HUDEP-2 (cell line): ENCODE measurements at regions not wholly inside any gene's neighbourhood (a gene's known extent, or its start where the extent isn't known, plus 50 kb on each side); places are given as distances from the start of the nearest gene placed in this dataset.

Experiments
- DNase-seq, 76 experiments: peaks; one replicate each; lab custom pipeline; 2025; ENCODE audit not compliant: unreplicated experiment in 76 of 76; lab: John Stamatoyannopoulos, UW

DNA sequence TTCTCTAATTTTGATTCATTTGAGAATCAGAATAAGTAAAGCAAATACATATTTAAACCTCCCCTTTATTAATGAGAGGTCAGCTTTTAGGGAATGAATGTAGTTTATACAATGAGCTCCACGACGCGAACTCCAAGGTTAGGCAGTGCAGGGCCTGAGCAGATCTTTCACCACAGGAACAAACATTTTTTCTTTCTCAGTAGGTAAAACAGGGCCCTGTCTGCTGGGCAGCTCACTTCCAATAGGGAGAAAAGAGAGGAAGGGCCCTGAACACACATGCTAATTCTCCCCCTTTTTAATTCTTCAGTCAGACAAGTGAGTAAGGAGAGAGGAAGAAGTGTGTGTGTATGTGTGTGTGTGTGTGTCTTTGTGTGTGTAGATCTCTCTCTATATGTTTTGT is 682.4 kb upstream of the TMEFF2 start:
- DNase-seq, result no peak

GRCh38 chr2:192876698-192877097 is 682.0 kb upstream of the TMEFF2 start:
- no peak for DNase-seq

GRCh38 chr2:192854706-192855105 is 660.0 kb upstream of the TMEFF2 start:
- DNase-seq, result no peak

GRCh38 chr2:192854031-192854430 is 659.3 kb upstream of the TMEFF2 start:
- no peak for DNase-seq

DNA sequence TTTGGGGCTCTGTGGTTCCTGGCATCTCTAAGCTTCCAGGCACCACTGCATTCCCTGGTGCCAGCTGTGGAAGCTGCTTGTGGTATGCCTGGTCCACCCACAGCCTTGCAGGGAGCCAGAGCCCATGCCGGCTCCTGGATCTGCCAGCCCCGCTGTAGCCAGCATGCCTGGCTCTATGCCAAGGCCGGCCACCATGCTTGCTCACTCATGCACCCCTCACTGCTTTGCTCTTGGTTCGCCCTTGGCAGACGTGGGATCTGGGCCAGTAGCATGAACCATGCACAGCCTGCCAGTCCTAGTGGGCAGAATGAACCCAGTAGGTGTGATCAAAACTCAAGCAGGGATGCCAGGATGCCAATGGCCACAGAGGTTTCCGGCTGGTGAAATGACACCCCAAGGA is 634.2 kb upstream of the TMEFF2 start:
- no peak for DNase-seq

- DNase-seq, result no peak
Observed at GRCh38 chr2:192828175-192828574, 633.4 kb upstream of the TMEFF2 start.

GRCh38 chr2:192827735-192828134 is 633.0 kb upstream of the TMEFF2 start:
- no peak for DNase-seq

DNA sequence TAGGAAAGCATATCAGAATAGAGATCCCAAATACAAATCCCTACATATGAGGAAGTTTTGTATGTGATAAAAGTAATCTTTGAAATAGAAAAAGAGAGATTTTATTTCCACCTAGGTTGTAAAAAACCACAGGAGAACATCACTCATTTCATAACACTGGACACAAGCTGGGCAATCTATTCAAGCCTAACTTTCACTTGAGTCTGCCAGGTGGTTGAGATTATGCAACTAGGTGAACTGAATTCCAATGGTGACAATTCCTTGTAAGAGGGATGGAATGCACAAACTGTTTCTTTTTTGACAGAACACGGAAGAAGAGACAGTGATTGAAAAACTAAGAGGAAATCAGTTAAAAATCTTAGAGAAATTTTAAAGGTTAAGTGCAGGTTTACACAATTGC is 619.6 kb upstream of the TMEFF2 start:
- DNase-seq, result no peak

DNA sequence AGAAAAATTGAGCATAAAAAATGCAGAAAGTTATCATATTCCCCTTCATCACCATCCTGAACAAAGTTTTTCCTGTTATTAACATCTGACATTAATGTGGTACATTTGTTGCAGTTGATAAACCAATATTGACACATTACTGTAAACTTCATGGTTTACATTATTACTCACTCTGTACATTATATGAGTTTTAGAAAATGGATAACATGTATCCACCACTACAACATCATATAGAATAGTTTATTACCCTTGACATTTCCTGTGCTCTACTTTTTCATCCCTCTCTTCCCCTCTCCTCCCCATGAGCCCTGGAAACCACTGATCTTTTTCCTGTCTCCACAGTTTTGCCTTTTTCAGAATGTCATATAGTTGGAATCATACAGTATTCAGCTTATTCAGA is 618.6 kb upstream of the TMEFF2 start:
- no peak for DNase-seq

GRCh38 chr2:192809173-192809572 is 614.4 kb upstream of the TMEFF2 start:
- DNase-seq, result no peak

DNA sequence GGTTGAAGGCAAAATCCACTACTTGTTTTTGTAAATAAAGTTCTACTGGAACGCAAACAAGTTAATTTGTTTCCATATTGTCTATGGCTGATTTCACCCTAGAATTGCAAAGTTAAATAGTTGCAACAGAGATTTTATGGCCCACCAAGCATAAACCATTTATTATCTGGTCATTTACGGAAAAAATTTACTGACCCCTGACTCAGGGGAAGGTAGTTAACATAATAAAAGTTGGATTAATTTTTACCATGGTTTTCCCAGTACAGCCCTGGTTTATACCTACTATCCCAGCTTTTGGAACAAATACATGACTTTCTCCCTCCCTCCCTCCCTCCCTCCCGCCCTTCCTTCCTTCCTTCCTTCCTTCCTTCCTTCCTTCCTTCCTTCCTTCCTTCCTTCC is 588.9 kb upstream of the TMEFF2 start:
- no peak for DNase-seq

DNA sequence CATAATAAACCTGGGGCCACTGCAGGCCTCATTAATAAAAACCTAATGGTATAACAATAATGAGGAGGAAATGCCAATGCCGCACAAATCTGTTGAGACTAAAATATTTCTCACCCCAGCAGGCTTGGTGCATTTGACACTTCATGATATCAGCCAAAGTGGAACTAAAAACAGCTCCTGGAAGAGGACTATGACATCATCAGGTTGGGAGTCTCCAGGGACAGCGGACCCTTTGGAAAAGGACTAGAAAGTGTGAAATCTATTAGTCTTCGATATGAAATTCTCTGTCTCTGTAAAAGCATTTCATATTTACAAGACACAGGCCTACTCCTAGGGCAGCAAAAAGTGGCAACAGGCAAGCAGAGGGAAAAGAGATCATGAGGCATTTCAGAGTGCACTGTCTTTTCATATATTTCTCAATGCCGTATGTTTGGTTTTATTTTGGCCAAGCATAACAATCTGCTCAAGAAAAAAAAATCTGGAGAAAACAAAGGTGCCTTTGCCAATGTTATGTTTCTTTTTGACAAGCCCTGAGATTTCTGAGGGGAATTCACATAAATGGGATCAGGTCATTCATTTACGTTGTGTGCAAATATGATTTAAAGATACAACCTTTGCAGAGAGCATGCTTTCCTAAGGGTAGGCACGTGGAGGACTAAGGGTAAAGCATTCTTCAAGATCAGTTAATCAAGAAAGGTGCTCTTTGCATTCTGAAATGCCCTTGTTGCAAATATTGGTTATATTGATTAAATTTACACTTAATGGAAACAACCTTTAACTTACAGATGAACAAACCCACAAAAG is 580.9 kb upstream of the TMEFF2 start:
- no peak for DNase-seq

DNA sequence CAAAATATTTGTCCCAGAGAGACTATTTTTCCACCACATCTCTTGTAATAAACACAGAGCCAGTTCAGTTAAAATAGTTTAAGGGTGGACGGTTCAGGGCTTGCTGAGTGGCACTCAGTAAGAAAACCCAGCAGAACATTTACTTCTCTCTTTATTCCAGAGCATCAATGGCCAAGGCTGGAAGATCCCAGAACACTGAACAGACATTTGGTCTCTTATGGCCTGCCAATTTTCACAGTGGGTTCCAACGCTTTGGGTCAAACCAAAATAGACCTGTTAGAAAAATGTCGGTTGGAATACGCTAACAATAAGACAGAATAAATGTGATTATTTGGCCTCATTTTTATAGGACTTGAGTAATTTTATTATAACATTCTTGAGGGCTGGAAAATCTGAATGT is 580.3 kb upstream of the TMEFF2 start:
- DNase-seq, result no peak

DNA sequence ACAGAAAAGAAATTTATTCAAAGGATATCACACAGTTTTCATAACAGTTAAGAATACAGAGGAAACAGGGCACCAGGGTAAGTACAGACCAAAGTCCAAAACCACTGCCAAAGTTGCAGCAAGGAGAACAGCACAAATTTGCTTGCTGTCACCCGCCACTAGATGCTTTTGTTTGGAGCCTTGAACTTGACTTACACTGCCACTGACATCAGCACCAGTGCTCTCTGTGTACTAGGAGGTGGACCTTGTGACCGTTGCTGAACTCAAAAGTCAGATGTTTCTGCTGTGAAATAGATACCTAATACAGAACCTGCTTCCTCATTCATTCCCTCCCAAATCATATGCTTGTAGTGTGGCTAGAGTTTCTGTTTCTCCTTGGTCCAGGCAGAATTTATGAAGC is 578.3 kb upstream of the TMEFF2 start:
- DNase-seq, result no peak

DNA sequence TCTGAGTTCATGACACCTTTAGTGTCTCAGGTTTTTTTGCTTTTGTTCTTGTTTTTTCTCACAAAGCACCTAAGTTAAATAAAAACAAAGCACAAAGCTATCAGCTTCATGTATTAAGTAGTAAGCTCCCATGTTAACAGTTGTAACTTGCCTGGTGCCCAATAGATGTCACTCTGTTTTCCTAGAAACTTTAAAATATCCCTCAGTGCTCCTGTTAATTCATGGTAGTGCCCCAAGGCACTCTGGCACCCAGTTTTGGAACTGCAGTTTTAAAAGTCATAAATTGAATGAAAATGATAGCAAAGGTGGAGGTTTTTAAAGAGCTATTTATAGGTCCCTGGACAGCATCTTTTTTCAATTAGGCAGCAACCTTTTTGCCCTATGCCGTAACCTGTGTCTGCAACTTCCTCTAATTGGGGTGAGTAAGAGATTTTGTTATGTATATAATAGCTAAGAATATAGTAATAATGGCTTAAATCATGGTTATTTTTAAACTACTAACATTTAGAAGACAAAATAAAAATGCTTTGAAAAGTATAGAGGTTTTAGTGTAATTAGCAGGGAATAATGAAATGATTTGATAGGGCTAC is 555.0 kb upstream of the TMEFF2 start:
- DNase-seq, result no peak

GRCh38 chr2:192741889-192742288 is 547.2 kb upstream of the TMEFF2 start:
- DNase-seq, result no peak

- DNase-seq, result no peak
Observed at GRCh38 chr2:192735447-192735846, 540.7 kb upstream of the TMEFF2 start.

DNA sequence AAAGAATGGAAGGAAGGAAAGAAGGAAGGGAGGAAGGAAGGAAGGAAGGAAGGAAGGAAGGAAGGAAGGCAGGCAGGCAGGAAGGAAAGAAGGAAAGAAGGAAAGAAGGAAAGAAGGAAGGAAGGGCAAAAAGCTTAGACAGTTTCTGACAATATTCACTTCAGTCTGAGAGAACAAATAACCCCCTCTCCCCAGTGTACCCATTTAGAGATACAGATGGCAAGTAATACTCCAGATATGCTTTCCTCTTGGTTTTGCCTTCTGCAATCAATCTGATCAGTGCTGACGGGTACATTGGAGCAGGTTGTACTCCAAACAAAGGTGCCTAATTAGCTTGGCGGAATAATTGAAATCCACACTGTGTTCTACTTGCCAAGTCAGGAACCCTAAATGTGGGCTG is 534.6 kb upstream of the TMEFF2 start:
- DNase-seq, result no peak

GRCh38 chr2:192725991-192726390 is 531.3 kb upstream of the TMEFF2 start:
- DNase-seq, result no peak

DNA sequence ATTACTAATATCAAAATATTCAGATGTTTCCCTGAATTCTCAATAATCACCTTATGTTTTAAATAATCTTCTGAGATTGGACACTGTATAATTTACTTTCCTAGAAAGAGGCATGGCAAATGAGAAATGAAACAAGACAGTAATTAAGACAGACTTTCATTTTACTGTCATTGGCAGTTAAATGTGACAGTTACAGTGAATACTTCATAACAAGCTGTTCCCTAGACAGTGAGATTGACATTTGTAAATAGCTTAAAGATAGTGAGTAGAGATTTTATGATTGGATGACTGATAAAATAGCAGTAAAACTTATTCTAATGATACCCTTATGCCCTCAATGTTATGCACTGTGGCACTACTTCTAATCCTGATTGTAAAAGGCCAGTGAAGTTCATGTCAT is 524.9 kb upstream of the TMEFF2 start:
- no peak for DNase-seq

DNA sequence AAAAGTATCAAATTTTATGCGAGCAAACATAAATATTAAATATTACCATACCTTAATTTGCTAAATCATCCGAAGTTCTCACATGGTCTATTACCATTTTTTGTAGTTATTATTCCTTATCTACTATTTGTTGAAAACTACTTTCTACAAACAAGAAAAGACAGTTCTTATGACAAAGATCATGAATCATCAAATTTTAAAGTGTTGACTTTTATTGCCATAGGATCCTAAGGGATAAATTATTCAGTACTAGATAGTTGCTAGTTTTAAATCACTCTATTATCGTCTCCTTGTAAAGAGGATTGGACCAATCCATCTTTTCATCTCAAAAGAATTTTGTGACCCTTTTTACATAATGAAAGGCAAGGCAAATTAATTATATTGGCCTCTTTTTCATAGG is 523.6 kb upstream of the TMEFF2 start:
- no peak for DNase-seq

GRCh38 chr2:192700934-192701333 is 506.2 kb upstream of the TMEFF2 start:
- no peak for DNase-seq

DNA sequence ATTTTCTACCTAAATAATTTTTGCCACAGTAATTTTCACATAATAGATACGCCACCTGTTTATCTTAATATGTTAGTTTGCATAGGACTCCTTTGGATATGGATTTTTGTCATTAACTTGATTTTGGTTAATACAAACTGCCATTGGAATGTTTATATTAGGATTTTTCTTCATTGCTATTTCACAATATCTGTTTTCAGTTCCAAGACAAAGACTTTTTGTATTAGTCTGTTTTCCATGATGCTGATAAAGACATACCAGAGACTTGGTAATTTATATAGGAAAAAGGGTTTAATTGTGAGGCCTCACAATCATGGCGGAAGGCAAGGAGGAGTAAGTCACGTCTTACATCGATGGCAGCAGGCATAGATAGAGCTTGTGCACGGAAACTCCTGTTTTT is 503.1 kb upstream of the TMEFF2 start:
- DNase-seq, result no peak
